HepG2 (cell line): ENCODE measurements at regions not wholly inside any gene's neighbourhood (a gene's known extent, or its start where the extent isn't known, plus 50 kb on each side); places are given as distances from the start of the nearest gene placed in this dataset.

ENCODE experiments used
- BCL3 ChIP-seq: sonication (generic); formaldehyde crosslinking; IDR thresholded peaks from 2 replicates; pipeline ENCODE4 v1.5.1; 2020; ENCODE audit warnings: mild to moderate bottlenecking, missing genetic modification reagents, moderate library complexity
- BCLAF1 ChIP-seq: fragments of 450-650 bp; IDR thresholded peaks from 2 replicates; pipeline ENCODE4 v1.6.1; 2017; ENCODE audit warnings: mild to moderate bottlenecking
- ETV6 ChIP-seq: sonication (generic); formaldehyde crosslinking; conservative IDR thresholded peaks from 2 replicates; pipeline ENCODE4 v1.4.0; 2020; ENCODE audit warnings: missing genetic modification reagents
- SMAD1 ChIP-seq: sonication (generic); formaldehyde crosslinking; IDR thresholded peaks from 2 replicates; pipeline ENCODE4 v1.4.0; 2020; ENCODE audit warnings: missing genetic modification reagents, low read depth, mild to moderate bottlenecking, borderline replicate concordance
- ZNF335 ChIP-seq: sonication (generic); formaldehyde crosslinking; IDR thresholded peaks from 2 replicates; pipeline ENCODE4 v1.4.0; 2020; ENCODE audit warnings: missing genetic modification reagents
- ZNF44 ChIP-seq: sonication (generic); formaldehyde crosslinking; IDR thresholded peaks from 2 replicates; pipeline ENCODE4 v1.5.1; 2020; ENCODE audit warnings: mild to moderate bottlenecking, missing genetic modification reagents

- TF ChIP-seq ZNF335 (no peak), SMAD1 (CRISPR knock-in tag) (no peak), ZNF44 (CRISPR knock-in tag) (no peak), BCLAF1 (no peak), BCL3 (CRISPR knock-in tag) (no peak), ETV6 (CRISPR knock-in tag) (no peak)
Measured at GRCh38 chr13:81995316-81995715, 1654.4 kb upstream of the SPRY2 start.
